NCI-H1105 treated with DMSO at 0.1 percent for 48 hours (cell line): ENCODE measurements at regions not wholly inside any gene's neighbourhood (a gene's known extent, or its start where the extent isn't known, plus 50 kb on each side); places are given as distances from the start of the nearest gene placed in this dataset.
"Not testable (repeated sequence)": the region's sequence is repeated elsewhere in the genome, so short reads cannot be mapped to it uniquely, and the experiment has no call there.

Source experiments
- DNase-seq: peaks from one replicate; lab custom pipeline; 2025; lab: John Stamatoyannopoulos, UW

- no peak for DNase-seq
These were observed 245.4 kb upstream of the TFAP2D start for GRCh38 chr6:50467931-50468330.

- DNase-seq, result no peak
These were observed 242.3 kb upstream of the TFAP2D start for GRCh38 chr6:50471041-50471440.

- DNase-seq, result no peak
These were observed 203.0 kb upstream of the TFAP2D start for GRCh38 chr6:50510361-50510760.

- no peak for DNase-seq
These were observed 192.7 kb upstream of the TFAP2D start for GRCh38 chr6:50520326-50521266.

GRCh38 chr6:50524341-50524740 is 189.0 kb upstream of the TFAP2D start:
- DNase-seq, result no peak

GRCh38 chr6:50527985-50528384 is 185.3 kb upstream of the TFAP2D start:
- DNase-seq, result no peak

- no peak for DNase-seq
These were observed 173.9 kb upstream of the TFAP2D start for GRCh38 chr6:50539447-50539846.

GRCh38 chr6:50541941-50542340 is 171.4 kb upstream of the TFAP2D start:
- DNase-seq, result no peak

GRCh38 chr6:50543666-50544065 is 169.7 kb upstream of the TFAP2D start:
- no peak for DNase-seq

- DNase-seq, result peak; percentile 53
These were observed 164.3 kb upstream of the TFAP2D start for GRCh38 chr6:50549026-50549425.

- no peak for DNase-seq
These were observed 163.9 kb upstream of the TFAP2D start for GRCh38 chr6:50549475-50549874.

- no peak for DNase-seq
These were observed 157.3 kb upstream of the TFAP2D start for GRCh38 chr6:50555982-50556381.

GRCh38 chr6:50565004-50565403 is 148.3 kb upstream of the TFAP2D start:
- DNase-seq, result no peak

- not testable (repeated sequence) for DNase-seq
These were observed 142.1 kb upstream of the TFAP2D start for GRCh38 chr6:50571230-50571629.

GRCh38 chr6:50585441-50586330 is 127.6 kb upstream of the TFAP2D start:
- DNase-seq, result no peak

GRCh38 chr6:50586331-50586675 is 127.0 kb upstream of the TFAP2D start:
- DNase-seq, result no peak

- no peak for DNase-seq
These were observed 123.4 kb upstream of the TFAP2D start for GRCh38 chr6:50589751-50590470.

- peak; percentile 29 for DNase-seq
These were observed 122.2 kb upstream of the TFAP2D start for GRCh38 chr6:50591135-50591534.

- DNase-seq, result no peak
These were observed 113.0 kb upstream of the TFAP2D start for GRCh38 chr6:50600280-50600679.

- DNase-seq, result peak; percentile 40
These were observed 111.0 kb upstream of the TFAP2D start for GRCh38 chr6:50602292-50602691.

GRCh38 chr6:50608421-50608820 is 104.9 kb upstream of the TFAP2D start:
- peak; percentile 40 for DNase-seq

- DNase-seq, result no peak
These were observed 102.8 kb upstream of the TFAP2D start for GRCh38 chr6:50610562-50610961.
